Hepatocyte (in vitro differentiated cells): ENCODE measurements at regions not wholly inside any gene's neighbourhood (a gene's known extent, or its start where the extent isn't known, plus 50 kb on each side); places are given as distances from the start of the nearest gene placed in this dataset.

Experiments used
- EZH2 ChIP-seq: fragments of 200-600 bp; sonication (generic); IDR thresholded peaks from 2 replicates; pipeline ENCODE4 v1.6.1; 2016; ENCODE audit warnings: antibody characterized with exemption, mild to moderate bottlenecking, borderline replicate concordance
- EZH2phosphoT487 ChIP-seq: fragments of 200-600 bp; sonication (generic); IDR thresholded peaks from one replicate; pipeline ENCODE4 v1.6.1; 2018; ENCODE audit warnings: antibody characterized with exemption, mild to moderate bottlenecking, low read depth, moderate library complexity; ENCODE audit not compliant: unreplicated experiment, severe bottlenecking
- TF ChIP-seq, protein P1 (sequence below): fragments of 200-600 bp; sonication (generic); IDR thresholded peaks from 2 replicates; pipeline ENCODE4 v1.5.1; 2016; ENCODE audit warnings: antibody characterized with exemption, mild to moderate bottlenecking; ENCODE audit not compliant: poor library complexity

DNA sequence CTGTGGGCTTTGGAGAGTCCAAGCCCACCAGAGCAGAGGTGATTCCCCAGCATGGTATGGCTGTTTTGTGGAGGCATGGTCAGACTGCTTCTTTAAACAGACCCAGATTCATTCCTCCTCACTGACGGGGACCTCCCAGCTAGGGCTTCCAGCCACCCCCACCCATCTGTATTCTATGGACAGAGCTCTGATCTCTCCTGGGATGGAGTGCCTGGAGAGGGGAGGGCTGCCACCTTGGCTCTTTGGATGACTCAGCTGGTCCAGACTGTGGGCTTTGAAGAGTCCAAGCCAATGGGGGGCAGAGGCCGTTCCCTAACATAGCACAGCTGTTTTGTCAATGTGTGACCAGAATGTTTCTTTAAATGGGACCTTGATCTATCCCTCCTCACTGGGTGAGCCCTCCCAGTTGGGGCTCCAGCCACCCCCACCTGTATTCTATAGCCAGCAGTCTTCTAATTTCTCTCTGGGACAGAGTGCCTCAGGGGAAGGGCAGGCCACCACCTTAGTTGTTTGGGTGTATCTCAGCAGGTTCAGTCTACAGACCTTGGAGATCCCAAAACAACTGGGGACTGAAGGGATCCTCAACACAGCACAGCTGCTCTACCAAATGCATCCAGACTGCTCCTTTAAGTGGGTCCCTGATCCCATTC is 122.0 kb upstream of the OSTN start:
- TF ChIP-seq, protein P1, sequence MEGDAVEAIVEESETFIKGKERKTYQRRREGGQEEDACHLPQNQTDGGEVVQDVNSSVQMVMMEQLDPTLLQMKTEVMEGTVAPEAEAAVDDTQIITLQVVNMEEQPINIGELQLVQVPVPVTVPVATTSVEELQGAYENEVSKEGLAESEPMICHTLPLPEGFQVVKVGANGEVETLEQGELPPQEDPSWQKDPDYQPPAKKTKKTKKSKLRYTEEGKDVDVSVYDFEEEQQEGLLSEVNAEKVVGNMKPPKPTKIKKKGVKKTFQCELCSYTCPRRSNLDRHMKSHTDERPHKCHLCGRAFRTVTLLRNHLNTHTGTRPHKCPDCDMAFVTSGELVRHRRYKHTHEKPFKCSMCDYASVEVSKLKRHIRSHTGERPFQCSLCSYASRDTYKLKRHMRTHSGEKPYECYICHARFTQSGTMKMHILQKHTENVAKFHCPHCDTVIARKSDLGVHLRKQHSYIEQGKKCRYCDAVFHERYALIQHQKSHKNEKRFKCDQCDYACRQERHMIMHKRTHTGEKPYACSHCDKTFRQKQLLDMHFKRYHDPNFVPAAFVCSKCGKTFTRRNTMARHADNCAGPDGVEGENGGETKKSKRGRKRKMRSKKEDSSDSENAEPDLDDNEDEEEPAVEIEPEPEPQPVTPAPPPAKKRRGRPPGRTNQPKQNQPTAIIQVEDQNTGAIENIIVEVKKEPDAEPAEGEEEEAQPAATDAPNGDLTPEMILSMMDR: no peak
- no peak for TF ChIP-seq EZH2
- TF ChIP-seq EZH2phosphoT487: no peak
